ENCODE measurements at regions not wholly inside any gene's neighbourhood (a gene's known extent, or its start where the extent isn't known, plus 50 kb on each side); places are given as distances from the start of the nearest gene placed in this dataset.

- DNase-seq: no peak
Measured at GRCh38 chr1:47555841-47556560, 118.2 kb downstream of the FOXD2 start.

- no peak for DNase-seq
Measured at GRCh38 chr1:47557066-47557465, 119.2 kb downstream of the FOXD2 start.

GRCh38 chr1:47558601-47559593 is 121.1 kb downstream of the FOXD2 start:
- no peak for DNase-seq

GRCh38 chr1:47559944-47560695 is 122.3 kb downstream of the FOXD2 start:
- DNase-seq: no peak

GRCh38 chr1:47561523-47562007 is 123.7 kb downstream of the FOXD2 start:
- DNase-seq: no peak

- DNase-seq: no peak
Measured at GRCh38 chr1:47562147-47562546, 124.3 kb downstream of the FOXD2 start.

GRCh38 chr1:47562799-47563198 is 125.0 kb downstream of the FOXD2 start:
- no peak for DNase-seq

- DNase-seq: no peak
Measured at GRCh38 chr1:47563201-47563600, 125.4 kb downstream of the FOXD2 start.

- no peak for DNase-seq
Measured at GRCh38 chr1:47564570-47564969, 126.7 kb downstream of the FOXD2 start.

GRCh38 chr1:47565092-47565491 is 127.2 kb downstream of the FOXD2 start:
- DNase-seq: no peak

- no peak for DNase-seq
Measured at GRCh38 chr1:47565676-47566075, 127.8 kb downstream of the FOXD2 start.

GRCh38 chr1:47568763-47569162 is 130.9 kb downstream of the FOXD2 start:
- no peak for DNase-seq

GRCh38 chr1:47569261-47569660 is 131.4 kb downstream of the FOXD2 start:
- DNase-seq: no peak

- DNase-seq: no peak
Measured at GRCh38 chr1:47569681-47570470, 132.0 kb downstream of the FOXD2 start.

- no peak for DNase-seq
Measured at GRCh38 chr1:47571161-47571560, 133.3 kb downstream of the FOXD2 start.

GRCh38 chr1:47571952-47572351 is 134.1 kb downstream of the FOXD2 start:
- no peak for DNase-seq

- DNase-seq: no peak
Measured at GRCh38 chr1:47572731-47573430, 135.0 kb downstream of the FOXD2 start.

GRCh38 chr1:47574451-47575165 is 136.8 kb downstream of the FOXD2 start:
- DNase-seq: no peak

- DNase-seq: no peak
Measured at GRCh38 chr1:47575855-47576757, 138.3 kb downstream of the FOXD2 start.

- no peak for DNase-seq
Measured at GRCh38 chr1:47576758-47577115, 138.9 kb downstream of the FOXD2 start.

Measured in activated effector memory CD4-positive, alpha-beta T cell treated with anti-CD3 and anti-CD28 coated beads, Interleukin-2, amount 50 U/mL, for 16 hours (primary cell).